GM12874 (cell line): ENCODE measurements at regions not wholly inside any gene's neighbourhood (a gene's known extent, or its start where the extent isn't known, plus 50 kb on each side); places are given as distances from the start of the nearest gene placed in this dataset.

ENCODE experiments used
- TF ChIP-seq, protein P1 (sequence below): IDR thresholded peaks from 2 replicates; pipeline ENCODE4 v1.5.1; 2011; ENCODE audit warnings: low read depth, mild to moderate bottlenecking, control low read depth, low read length, moderate library complexity; ENCODE audit not compliant: insufficient read depth

DNA sequence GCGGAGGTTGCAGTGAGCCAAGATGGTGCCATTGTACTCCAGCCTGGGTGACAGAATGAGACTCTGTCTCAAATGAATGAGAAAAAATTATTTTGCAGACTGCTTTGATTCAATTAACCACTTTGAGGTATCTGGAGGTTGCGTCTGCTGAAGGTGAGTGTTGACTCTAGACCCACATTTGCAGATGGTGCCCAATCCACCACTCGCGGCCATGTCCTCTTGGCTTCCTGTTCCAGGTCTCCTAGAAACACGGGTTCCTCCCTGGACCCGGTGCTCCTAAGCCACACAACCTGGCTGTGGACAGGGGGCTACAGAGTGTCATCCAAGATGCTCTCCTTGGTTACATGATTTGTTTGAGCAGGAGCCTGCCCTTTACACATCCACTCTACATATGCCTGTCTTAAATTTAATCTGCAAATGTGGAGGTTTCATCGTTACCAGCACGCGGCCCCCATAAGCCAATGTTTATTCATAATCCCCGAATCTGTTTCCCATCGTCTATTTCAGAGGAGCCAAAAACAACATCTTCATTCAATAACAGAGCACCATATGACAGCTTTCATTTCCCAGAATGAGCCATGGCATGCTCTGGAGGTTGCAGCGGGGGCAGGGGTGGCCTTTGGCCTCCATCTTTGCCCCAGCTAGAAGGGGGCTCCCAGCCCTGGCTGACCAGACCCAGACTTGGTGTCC lies 377.2 kb downstream of the CTTN start:
- TF ChIP-seq, protein P1, sequence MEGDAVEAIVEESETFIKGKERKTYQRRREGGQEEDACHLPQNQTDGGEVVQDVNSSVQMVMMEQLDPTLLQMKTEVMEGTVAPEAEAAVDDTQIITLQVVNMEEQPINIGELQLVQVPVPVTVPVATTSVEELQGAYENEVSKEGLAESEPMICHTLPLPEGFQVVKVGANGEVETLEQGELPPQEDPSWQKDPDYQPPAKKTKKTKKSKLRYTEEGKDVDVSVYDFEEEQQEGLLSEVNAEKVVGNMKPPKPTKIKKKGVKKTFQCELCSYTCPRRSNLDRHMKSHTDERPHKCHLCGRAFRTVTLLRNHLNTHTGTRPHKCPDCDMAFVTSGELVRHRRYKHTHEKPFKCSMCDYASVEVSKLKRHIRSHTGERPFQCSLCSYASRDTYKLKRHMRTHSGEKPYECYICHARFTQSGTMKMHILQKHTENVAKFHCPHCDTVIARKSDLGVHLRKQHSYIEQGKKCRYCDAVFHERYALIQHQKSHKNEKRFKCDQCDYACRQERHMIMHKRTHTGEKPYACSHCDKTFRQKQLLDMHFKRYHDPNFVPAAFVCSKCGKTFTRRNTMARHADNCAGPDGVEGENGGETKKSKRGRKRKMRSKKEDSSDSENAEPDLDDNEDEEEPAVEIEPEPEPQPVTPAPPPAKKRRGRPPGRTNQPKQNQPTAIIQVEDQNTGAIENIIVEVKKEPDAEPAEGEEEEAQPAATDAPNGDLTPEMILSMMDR = no peak

DNA sequence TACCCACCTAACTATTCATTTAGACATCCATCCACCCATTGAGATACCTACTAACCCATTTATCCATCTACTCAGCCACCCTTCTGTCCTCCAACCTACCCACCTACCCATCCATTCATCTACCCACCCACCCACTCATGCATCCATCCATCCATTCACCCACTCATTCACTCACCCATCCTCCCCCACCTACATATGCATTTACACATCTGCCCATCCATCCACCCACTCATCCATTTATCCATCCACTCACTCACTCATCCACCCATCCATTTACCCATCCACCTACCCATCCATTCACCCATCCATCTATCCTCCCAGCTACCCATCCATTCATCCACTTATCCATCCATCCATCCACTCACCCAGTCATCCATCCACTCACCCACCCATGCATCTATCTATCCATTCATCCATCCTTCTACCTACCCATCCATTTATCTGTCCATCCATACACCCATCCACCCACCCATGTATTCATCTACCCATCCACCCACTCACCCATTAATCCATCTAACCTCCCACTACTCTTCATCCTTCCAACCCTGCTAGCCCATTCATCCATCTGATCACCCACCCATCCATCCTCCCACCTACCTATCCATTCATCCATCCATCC lies 378.7 kb downstream of the CTTN start:
- TF ChIP-seq, protein P1 = no peak

DNA sequence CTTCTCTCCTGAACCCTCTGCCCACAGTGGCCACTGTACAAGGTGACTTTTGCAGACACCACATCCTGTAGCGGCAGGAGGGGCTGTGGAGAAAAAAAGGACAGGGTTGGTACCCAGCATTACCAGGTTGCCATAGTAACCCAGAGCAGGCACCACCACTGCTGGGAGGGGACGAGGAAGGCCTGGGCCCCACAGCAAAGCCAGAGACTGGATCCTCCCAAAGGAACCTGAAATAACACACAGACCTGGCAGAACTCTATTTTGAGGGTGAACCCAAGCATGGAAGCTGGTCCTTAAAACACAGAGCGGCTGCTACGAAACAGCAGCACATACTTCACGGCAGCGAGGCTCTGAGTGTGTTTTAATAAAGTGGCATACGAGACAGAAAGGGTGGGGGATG lies 380.6 kb downstream of the CTTN start:
- TF ChIP-seq, protein P1 = no peak

DNA sequence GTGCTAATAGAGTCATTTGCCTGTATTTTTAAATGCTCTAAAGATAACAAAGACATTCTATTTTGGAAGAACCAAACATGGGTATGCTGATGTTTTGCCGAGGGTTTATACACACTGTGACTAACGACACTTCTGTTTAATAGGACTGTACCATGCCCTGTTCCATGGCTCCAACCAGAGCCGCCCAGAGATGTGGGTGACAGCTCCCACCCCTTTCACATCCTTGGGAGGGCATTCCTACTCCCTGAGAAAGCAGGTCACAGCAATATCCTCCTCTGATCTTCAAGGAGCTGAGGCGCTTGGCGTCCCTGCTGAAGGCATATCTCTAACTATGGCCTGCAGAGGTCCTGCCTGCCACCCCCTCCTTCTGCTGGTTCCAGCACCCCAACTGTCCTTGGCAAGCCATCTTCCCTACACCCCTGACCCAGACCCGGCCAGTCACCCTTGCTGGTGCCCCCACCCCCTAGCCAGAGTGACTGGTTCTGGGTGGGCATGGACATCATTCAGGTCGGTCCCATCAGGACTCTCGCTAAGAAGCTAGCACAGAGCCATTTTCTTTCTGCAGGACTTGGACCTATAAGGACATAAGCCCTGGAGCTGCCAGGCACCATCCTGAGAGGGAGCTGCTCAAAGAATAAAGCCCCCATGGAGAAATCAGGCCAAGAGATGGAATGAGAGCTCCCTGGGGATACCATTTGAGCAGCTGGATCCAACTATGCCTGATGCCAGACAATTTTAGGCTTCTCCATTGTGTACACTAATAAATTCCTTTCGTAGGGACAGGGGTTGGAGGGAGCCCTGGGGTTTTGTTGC lies 381.3 kb downstream of the CTTN start:
- TF ChIP-seq, protein P1 = no peak

DNA sequence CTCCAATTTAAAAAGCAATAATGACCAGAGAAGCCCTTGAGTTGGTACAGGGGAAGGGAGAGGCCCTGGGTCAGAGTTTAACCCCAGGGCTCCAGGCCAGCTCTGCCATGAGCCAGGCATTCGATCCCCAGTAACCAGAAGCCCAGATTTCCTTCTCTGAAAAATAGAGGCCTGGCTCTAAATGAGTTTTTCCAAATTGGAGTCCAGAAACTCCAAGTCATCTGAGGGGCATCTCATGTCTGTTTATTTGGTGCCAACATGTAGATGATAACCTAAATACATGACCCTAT lies 381.9 kb downstream of the CTTN start:
- TF ChIP-seq, protein P1 = no peak

DNA sequence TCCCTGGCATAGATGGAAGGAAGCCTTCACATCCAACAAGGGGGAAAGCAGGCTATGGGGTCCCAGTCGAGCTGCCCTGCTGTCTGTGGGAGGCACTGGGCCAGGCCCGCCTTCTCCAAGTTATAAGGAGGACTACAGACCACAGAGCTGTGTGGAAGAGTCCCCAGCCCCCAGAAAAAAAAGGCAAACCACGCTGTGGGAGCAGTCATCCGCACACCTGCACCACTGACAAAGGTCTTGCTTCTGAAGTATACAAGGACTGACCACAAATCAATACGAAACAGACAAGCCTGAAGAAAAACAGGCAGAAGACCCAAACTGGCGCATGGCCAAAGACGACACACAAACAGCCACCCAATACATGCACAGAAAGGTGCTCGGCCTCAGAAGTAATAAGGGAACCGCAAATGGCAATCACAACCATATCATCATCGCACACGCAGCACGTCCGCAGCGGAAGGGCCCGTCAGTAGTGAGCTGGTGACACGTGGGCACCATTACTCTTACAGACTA lies 384.1 kb downstream of the CTTN start:
- TF ChIP-seq, protein P1 = no peak

DNA sequence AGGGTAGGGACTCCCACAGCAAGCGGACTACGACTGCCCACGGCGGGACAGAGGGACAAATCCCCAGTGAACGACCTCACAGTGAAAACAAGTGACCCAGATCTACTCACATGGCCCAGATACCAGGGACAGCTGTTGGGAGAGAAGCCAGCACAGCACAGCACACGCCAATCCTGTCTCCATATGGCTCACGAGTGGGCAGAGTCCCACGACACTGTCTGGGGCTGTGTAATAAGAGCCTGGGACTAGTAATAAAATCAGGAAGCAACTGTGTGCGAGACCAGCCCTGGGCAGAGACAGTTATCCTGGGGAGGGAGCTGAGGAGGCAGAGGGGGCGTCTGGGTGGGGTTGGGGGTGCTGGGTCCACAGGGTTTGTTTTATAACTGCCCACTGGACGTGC lies 385.0 kb downstream of the CTTN start:
- TF ChIP-seq, protein P1 = no peak
